ENCODE measurements at regions not wholly inside any gene's neighbourhood (a gene's known extent, or its start where the extent isn't known, plus 50 kb on each side); places are given as distances from the start of the nearest gene placed in this dataset.

DNA sequence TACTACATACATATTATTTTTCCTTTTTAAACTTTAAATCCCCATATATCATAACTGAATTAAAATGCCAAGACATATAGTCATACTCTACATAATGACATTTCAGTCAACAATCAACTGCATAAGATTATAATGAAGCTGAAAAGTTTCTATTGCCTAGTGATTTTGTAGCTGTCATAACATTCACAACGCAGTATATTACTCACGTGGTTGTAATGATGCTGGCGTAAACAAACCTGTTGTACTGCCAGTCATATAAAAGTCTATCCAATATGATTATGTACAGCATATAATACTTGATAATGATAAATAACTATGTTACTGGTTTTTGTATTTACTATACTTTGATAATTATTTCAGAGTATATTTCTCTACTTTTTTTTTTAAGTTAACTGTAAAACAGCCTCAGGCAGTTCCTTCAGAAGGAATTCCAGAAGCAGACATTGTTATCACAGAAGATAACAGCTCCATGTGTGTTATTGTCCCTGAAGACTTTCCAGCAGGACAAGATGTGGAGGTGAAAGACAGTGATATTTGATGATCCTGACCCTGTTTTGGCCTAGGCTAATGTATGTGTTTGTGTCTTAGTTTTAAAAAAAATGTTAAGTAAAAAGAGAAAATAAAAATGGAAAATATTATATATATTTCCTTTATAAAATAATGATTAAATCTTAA lies 443.4 kb upstream of the UBE2E2 start:
- H3K27ac ChIP-seq (ENCODE audit: insufficient read depth, low read depth, low read length), result no peak overlapping the region
- H4K20me1 ChIP-seq (replicated peaks; ENCODE audit: control insufficient read depth, extremely low read depth, insufficient read depth, low read length), result no peaks in the 10 kb centered on the region
- FAIRE-seq (no peak), DNase-seq (ENCODE audit: low read depth, low spot score) (no peak)
- ChIA-PET POLR2A (no interaction called here), CTCF (no interaction called here)
- H3K4me2 ChIP-seq (ENCODE audit: insufficient read depth, low read length), result no peak overlapping the region
- no peaks in the 10 kb centered on the region for H3K79me2 ChIP-seq (ENCODE audit: control insufficient read depth, insufficient read depth, low read length)
- no peaks in the 10 kb centered on the region for H3K36me3 ChIP-seq (ENCODE audit: control insufficient read depth in 2 of 2, extremely low read depth in 1 of 2, insufficient read depth in 2 of 2, low read length in 2 of 2)
- no peak for TF ChIP-seq EZH2 (IDR thresholded peaks at IDR 0.05; ENCODE audit: borderline replicate concordance, low read depth, low read length, severe bottlenecking)
- TF ChIP-seq, protein P1, sequence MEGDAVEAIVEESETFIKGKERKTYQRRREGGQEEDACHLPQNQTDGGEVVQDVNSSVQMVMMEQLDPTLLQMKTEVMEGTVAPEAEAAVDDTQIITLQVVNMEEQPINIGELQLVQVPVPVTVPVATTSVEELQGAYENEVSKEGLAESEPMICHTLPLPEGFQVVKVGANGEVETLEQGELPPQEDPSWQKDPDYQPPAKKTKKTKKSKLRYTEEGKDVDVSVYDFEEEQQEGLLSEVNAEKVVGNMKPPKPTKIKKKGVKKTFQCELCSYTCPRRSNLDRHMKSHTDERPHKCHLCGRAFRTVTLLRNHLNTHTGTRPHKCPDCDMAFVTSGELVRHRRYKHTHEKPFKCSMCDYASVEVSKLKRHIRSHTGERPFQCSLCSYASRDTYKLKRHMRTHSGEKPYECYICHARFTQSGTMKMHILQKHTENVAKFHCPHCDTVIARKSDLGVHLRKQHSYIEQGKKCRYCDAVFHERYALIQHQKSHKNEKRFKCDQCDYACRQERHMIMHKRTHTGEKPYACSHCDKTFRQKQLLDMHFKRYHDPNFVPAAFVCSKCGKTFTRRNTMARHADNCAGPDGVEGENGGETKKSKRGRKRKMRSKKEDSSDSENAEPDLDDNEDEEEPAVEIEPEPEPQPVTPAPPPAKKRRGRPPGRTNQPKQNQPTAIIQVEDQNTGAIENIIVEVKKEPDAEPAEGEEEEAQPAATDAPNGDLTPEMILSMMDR (IDR thresholded peaks at IDR 0.05; ENCODE audit: extremely low read depth in 1 of 2, insufficient read depth in 1 of 2, low read depth in 1 of 2, low read length in 2 of 2), result no peak
- no peak overlapping the region for H3K4me3 ChIP-seq (replicated peaks in 1 of 3; ENCODE audit: insufficient read depth in 1 of 3, low read depth in 1 of 3, low read length in 3 of 3)
- no peak overlapping the region for H2AFZ ChIP-seq (ENCODE audit: low read depth, low read length)
- H3K9me1 ChIP-seq (replicated peaks; ENCODE audit: control insufficient read depth, extremely low read depth, insufficient read depth, low read length), result no peaks in the 10 kb centered on the region
- H3K9me3 ChIP-seq (replicated peaks; ENCODE audit: control insufficient read depth, insufficient read depth, low read length), result peaks cover 2% of the 10 kb centered on the region
- no TSS peak for BruUV-seq (replicated peaks)
- H3K27me3 ChIP-seq (ENCODE audit: control insufficient read depth in 2 of 2, insufficient read depth in 2 of 2, low read length in 2 of 2), result no peaks in the 10 kb centered on the region
- H3K4me1 ChIP-seq (ENCODE audit: control insufficient read depth, extremely low read depth, insufficient read depth, low read length), result no peaks in the 10 kb centered on the region
- dilution Hi-C loops (cut with MboI; ENCODE audit: extremely low pct_ligation_motif_present, low sequenced_read_pairs), result no loop called here
- intact Hi-C loops (cut with micrococcal nuclease), result no loop called here
- no peak overlapping the region for H3K9ac ChIP-seq (replicated peaks; ENCODE audit: extremely low read depth, insufficient read depth, low read length)

- Histone ChIP-seq H3K4me1 (ENCODE audit: control insufficient read depth, extremely low read depth, insufficient read depth, low read length) (no peaks in the 10 kb centered on the region), H4K20me1 (replicated peaks; ENCODE audit: control insufficient read depth, extremely low read depth, insufficient read depth, low read length) (no peaks in the 10 kb centered on the region), H3K36me3 (ENCODE audit: control insufficient read depth in 2 of 2, extremely low read depth in 1 of 2, insufficient read depth in 2 of 2, low read length in 2 of 2) (no peaks in the 10 kb centered on the region), H3K27me3 (ENCODE audit: control insufficient read depth in 2 of 2, insufficient read depth in 2 of 2, low read length in 2 of 2) (no peaks in the 10 kb centered on the region), H3K9me1 (replicated peaks; ENCODE audit: control insufficient read depth, extremely low read depth, insufficient read depth, low read length) (no peaks in the 10 kb centered on the region), H3K27ac (ENCODE audit: insufficient read depth, low read depth, low read length) (no peak overlapping the region), H3K9me3 (replicated peaks; ENCODE audit: control insufficient read depth, insufficient read depth, low read length) (no peaks in the 10 kb centered on the region), H3K9ac (replicated peaks; ENCODE audit: extremely low read depth, insufficient read depth, low read length) (no peak overlapping the region), H3K4me2 (ENCODE audit: insufficient read depth, low read length) (no peak overlapping the region), H2AFZ (ENCODE audit: low read depth, low read length) (no peak overlapping the region), H3K79me2 (ENCODE audit: control insufficient read depth, insufficient read depth, low read length) (no peaks in the 10 kb centered on the region), H3K4me3 (replicated peaks in 1 of 3; ENCODE audit: insufficient read depth in 1 of 3, low read depth in 1 of 3, low read length in 3 of 3) (no peak overlapping the region)
- no peak for DNase-seq (ENCODE audit: low read depth, low spot score)
- intact Hi-C loops (cut with micrococcal nuclease), result no loop called here
- no peak for FAIRE-seq
- dilution Hi-C loops (cut with MboI; ENCODE audit: extremely low pct_ligation_motif_present, low sequenced_read_pairs), result no loop called here
- no TSS peak for BruUV-seq (replicated peaks)
- no peak for TF ChIP-seq POLR2A (IDR thresholded peaks at IDR 0.05; ENCODE audit: low read depth, low read length)
- TF ChIP-seq GATA2 (IDR thresholded peaks at IDR 0.05; ENCODE audit: insufficient read depth, insufficient read length, low read depth, low read length), result no peak
- TF ChIP-seq, protein P1 (IDR thresholded peaks at IDR 0.05; ENCODE audit: extremely low read depth in 1 of 2, insufficient read depth in 1 of 2, low read depth in 1 of 2, low read length in 2 of 2), result no peak
- no peak for TF ChIP-seq FOS (IDR thresholded peaks at IDR 0.05; ENCODE audit: borderline replicate concordance, insufficient read depth, low read length)
- TF ChIP-seq JUN (IDR thresholded peaks at IDR 0.05; ENCODE audit: borderline replicate concordance, insufficient read depth, insufficient read length, low read depth), result no peak
- no peak for TF ChIP-seq POLR2AphosphoS5 (IDR thresholded peaks at IDR 0.05; ENCODE audit: insufficient read depth, low read depth, low read length)
- TF ChIP-seq, protein P2, sequence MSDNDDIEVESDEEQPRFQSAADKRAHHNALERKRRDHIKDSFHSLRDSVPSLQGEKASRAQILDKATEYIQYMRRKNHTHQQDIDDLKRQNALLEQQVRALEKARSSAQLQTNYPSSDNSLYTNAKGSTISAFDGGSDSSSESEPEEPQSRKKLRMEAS (IDR thresholded peaks at IDR 0.05; ENCODE audit: insufficient read depth, insufficient read length), result no peak
- no peak for TF ChIP-seq MYC (IDR thresholded peaks at IDR 0.05; ENCODE audit: low read depth, low read length)
- no peak for TF ChIP-seq EZH2 (IDR thresholded peaks at IDR 0.05; ENCODE audit: borderline replicate concordance, low read depth, low read length, severe bottlenecking)
- CTCF ChIA-PET, result no interaction called here
- POLR2A ChIA-PET, result no interaction called here
Observed at GRCh38 chr3:22765679-22766078, 437.4 kb upstream of the UBE2E2 start.

Data from endothelial cell of umbilical vein (primary cell).